IMR-90 (cell line): ENCODE measurements at regions not wholly inside any gene's neighbourhood (a gene's known extent, or its start where the extent isn't known, plus 50 kb on each side); places are given as distances from the start of the nearest gene placed in this dataset.

Experiments
- CTCF ChIP-seq: conservative IDR thresholded peaks from 2 replicates; pipeline ENCODE4 v1.5.1; 2012; ENCODE audit warnings: mild to moderate bottlenecking, low read depth, low read length, improper control_type of control experiment
- POLR2A ChIP-seq: IDR thresholded peaks from 2 replicates; pipeline ENCODE4 v1.6.1; 2012; ENCODE audit warnings: mild to moderate bottlenecking, low read depth, low read length

GRCh38 chr15:95291898-95292472 is 1038.5 kb upstream of the NR2F2 start:
- TF ChIP-seq CTCF (peak; percentile 59), POLR2A (no peak)
